ENCODE measurements at regions not wholly inside any gene's neighbourhood (a gene's known extent, or its start where the extent isn't known, plus 50 kb on each side); places are given as distances from the start of the nearest gene placed in this dataset.
"Not testable (repeated sequence)": the region's sequence is repeated elsewhere in the genome, so short reads cannot be mapped to it uniquely, and the experiment has no call there.

DNA sequence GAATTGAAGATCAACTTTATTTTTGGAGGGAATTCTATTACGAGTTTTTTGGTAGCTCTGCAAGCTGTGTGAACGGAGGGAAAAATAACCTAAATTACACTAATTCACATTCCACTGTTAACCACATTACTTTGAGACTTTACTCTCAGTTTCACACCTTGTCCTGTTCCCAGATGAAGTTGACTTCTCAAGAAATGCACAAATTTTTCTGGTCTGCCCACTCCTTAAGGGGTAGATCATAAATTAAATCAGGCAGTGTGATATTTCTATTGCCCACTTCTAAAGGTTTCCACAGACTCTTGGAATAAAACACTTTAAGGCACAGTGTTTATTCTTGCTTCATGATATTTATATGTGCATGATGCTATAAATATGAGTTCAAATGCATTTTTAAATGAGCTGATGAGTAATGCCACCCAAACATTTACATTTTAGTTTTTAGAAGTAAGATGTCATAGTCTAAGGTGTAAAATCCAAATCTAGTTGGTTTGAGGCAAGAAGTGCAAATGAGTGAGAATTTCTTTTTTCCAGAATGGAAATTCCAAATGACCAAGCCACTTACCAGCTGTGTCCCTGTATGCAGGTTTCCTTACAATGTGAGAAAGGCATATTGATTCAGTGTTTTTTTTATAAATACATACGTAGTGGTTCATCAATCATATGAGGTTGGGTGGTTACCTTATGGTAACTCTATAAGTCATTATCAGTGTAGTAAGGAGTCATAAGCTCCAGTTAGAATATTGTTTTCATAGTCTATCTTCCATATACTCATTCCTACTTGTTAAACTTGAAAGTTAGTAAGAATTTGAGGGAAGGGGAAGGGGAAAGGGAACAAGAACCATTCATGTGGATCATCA is 437.7 kb upstream of the MEF2C start:
- DNase-seq (ENCODE audit: low read depth in 4 of 4, low spot score in 3 of 4) = no peak

DNA sequence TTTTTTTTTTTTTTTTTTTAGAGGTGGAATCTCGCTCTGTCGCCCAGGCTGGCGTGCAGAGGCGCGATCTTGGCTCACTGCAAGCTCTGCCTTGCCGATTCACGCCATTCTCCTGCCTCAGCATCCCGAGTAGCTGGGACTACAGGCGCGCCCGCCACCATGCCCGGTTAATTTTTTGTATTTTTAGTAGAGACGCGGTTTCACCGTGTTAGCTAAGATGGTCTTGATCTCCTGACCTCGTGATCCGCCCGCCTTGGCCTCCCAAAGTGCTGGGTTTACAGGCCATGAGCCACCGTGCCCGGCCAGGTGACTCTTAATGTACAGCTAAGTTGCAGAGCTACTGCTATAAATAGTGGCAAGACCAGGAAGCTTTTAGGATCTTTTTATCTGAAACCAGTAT is 434.9 kb upstream of the MEF2C start:
- not testable (repeated sequence) for DNase-seq (ENCODE audit: low read depth in 4 of 4, low spot score in 3 of 4)

DNA sequence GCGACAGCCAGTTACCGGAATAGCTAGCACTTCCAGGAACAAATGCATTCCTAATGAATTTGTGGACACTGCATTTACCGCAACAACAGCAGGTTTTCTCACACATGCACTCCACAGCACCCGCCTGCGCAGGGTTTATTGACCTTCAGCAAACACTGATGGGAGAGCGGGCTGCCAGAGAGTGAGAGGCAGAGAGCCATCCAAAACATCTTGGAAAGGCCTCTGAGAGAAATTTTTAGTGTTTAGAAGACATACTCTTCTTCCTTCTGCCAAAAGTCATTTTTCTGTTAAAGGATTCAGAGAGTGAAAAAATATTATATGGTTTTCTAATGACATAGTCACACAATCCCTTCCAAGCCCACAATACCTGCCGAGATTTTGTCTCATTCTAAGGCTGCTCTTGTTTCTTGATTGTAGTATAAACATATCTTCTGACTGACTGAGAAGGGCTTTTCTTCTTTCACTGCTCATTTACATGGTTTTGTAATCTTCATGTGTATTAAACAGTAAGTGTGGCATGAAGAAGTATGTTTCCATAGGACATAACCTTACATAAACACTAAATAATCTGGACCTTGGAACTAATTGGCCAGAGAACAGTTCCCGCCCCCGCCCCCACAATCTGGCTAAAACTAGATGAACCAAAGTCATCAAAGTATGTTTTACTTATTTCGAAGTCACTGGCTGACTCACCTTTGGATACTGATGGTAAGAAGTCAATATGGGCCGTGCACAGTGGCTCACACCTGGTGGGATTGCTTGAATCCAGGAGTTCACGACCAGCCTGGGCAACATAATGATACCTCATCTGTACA is 432.5 kb upstream of the MEF2C start:
- DNase-seq (ENCODE audit: low read depth in 4 of 4, low spot score in 3 of 4) = no peak

DNA sequence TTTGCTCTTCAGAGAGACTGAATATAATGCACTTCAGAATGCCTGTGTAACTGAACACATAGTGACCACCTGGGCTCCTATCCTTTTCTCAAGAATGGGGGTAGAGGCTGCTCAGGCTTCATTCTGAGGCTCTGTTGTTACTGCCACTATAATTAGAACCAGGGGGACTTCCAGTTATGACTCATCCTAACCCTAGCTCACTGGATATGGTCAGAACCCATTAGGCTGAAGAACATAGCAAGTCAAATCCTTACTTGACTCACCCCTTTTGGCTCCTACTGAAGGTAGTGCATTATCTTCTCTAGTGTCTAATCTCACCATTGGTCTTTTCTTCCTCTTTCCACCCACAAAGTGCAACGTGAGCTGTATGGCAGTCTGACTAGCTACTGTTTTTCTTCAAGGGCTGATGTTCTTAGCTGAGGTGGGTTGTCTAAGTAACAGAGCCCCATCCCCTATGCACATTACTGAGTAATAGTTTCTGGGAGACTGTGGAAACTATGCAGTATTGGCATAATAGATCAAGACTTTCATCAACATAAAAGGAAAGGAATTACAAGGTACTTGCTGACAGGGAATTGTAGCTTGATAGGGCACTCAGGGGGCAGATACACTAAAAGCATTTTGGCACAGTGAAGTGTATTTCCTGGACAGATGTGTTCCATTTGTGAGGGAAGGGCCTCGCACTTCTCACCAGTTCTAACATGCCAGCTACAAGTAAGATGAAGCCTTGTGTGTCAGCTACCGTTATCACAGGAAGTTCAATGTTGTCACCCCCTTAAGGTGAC is 431.0 kb upstream of the MEF2C start:
- no peak for DNase-seq (ENCODE audit: low read depth in 4 of 4, low spot score in 3 of 4)

DNA sequence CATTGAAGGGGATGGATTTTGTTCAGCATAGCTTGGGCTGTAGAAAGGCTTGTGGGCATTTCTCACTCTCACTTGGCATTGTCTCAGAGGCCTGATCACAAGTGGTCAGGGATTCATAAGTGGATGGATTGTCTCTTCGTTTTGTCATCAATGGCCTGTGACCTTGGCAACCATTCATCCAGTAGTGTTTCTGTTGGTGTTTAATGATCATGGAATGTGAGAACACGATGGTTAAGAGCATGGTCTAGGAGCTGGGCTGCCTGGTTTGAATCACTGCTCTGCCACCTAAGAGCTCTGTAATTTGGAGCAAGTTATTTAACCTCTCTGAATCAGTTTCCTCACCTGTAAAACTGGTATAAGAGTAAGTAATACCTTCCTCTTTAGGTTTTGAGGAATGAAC is 430.1 kb upstream of the MEF2C start:
- DNase-seq (ENCODE audit: low read depth in 4 of 4, low spot score in 3 of 4) = no peak

DNA sequence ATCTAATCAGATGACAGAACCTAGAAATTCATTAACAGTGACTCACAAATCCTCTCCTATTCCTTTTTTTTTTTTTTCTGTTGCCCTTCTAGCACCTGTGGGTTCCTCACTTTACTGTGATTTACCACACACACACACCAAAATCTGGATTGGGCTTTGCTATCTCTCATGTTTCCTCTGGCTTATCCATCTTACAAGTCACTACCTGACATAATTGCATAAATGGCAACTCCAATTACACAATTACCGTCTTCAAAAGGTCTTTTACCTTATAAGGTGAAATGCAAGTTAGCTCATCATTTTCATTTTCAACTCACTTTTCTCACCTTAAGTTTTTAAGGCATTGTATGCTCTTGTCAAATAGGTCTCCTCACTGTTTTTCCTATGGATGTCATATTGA is 426.3 kb upstream of the MEF2C start:
- DNase-seq (ENCODE audit: low read depth in 4 of 4, low spot score in 3 of 4) = no peak

DNA sequence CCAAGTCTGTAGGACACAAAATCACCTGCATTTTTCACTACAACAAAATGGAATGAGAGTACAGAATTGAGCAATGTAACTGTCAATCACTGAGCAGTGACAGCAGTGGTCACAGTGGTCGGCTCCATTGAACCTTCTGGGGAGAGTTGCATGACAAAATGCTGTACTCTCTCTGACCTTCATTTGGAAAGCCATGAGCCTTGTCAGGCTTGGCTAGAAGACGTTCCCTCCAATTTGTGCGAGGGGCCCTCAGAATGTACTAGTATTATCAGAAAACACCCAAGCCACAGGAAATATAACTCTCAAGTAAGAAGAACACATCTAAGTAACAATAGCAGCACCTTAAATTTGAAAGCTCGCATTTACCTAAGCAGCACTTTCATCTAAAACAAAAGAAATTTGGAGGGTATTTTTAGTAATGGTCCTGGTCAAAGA is 425.6 kb upstream of the MEF2C start:
- DNase-seq (ENCODE audit: low read depth in 4 of 4, low spot score in 3 of 4) = no peak

DNA sequence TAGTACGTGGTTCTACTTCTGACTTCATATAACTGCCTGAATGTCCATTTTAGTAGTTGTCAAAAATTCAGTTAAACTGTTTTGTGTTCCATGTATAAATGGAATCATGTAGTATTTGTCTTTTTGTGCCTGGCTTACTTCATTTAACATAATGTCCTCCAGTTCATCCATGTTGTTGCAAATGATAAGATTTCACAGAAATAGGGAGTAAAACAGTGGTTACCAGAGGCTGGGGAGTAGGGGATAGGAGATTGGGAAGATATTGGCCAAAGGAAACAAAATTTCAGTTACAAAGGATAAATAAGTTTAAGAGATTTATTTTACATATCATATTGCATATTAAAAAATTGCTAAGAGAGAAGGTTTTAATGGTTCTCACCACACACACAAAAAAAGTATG is 425.0 kb upstream of the MEF2C start:
- DNase-seq (ENCODE audit: low read depth in 4 of 4, low spot score in 3 of 4) = no peak

DNA sequence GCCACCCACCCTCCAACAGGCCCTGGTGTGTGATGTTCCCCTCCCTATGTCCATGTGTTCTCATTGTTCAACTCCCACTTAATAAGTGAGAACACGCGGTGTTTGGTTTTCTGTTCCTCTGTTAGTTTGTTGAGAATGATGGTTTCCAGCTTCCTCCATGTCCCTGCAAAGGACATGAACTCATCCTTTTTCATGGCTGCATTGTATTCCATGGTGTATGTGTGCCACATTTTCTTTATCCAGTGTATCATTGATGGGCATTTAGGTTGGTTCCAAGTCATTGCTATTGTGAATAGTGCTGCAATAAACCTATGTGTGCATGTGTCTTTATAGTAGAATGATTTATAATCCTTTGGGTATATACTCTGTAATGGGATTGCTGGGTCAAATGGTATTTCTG is 424.2 kb upstream of the MEF2C start:
- not testable (repeated sequence) for DNase-seq (ENCODE audit: low read depth in 4 of 4, low spot score in 3 of 4)

DNA sequence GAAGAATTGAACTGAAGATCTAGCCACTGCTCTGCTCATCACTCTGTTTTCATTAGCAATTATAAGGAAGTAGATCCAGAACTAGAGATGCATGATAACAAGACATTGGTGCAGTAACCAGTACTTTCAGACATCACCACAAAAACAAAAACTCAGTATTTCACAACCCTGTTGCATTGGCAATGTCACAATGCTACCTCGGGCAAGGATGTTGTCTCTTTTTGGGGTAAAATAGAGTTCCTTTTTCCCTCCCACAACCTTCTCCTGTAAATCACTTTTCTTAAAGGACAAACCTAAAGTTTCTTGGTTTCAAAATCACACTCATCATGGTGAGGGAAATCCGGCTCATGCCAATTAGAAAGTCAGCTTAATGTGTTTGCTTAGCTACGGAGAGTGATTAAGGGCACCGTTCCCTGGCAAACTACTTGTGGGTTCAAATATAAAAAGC is 420.1 kb upstream of the MEF2C start:
- no peak for DNase-seq (ENCODE audit: low read depth in 4 of 4, low spot score in 3 of 4)

DNA sequence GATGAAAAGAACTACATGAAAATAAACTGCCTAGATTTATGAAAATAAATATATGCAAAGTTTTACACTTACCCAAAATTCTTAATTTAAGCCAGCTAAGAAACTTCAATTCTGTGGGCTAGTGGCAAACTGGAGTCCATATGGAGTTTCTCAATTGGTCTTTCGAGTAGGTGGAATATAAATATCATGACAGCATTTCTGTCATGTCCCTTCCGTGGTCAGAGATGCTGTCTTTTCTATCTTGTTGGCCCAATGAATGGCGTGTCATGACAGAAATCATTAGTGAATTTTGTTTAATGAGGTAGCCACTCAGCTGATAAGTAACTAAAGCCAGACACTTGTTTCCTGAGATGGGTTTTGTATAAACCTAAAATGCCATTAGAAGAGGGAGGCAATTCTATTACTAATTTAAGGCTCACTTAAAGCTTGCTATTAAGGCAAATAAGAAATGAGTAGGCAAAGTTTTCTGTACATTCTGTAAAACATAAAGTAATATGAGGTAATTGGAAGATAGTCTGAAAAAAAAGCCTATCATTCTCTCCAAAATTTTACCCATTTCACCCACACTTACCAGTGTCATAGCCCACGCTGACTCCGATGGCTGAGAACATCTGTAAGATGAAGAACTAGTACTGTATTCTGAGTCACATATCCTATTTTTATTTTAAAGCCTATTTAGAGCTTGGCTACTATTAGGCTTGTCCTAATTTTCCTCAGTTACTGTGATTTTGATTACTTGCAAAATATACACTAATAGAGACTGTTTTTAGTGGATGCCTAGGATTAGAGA is 419.3 kb upstream of the MEF2C start:
- DNase-seq (ENCODE audit: low read depth in 4 of 4, low spot score in 3 of 4) = no peak

DNA sequence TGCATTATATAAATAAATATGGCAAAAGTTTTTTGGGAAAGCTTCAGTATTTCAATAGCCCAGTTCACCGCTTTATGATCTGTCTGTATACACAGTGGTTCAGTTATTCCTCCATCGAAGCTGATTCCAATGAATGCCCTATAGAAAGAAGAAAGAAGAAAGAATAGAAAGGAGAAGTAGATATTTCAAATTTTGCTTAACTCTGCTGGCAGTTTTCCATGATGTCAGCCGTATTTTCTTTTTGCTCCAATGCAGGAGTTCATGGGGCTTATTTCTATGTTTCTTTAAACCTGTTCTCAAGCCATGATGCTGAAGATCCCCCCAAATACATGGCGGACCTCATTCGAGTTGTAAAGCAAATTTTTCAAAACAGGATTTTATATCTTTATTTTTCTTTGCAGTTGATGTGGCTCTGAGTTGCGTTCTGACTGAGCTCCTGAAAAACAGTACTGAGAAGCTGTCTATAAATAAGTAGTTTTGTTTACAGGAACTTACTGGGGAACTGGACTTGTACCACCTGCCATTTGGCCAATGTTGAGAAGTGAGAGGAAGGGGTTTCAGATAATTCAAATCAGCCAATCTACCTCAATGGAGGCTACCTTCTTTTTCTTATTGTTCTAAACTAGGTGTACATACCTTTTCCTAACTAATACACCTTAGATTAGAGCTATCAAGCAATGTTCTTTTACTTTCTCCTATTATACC is 418.5 kb upstream of the MEF2C start:
- no peak for DNase-seq (ENCODE audit: low read depth in 4 of 4, low spot score in 3 of 4)

DNA sequence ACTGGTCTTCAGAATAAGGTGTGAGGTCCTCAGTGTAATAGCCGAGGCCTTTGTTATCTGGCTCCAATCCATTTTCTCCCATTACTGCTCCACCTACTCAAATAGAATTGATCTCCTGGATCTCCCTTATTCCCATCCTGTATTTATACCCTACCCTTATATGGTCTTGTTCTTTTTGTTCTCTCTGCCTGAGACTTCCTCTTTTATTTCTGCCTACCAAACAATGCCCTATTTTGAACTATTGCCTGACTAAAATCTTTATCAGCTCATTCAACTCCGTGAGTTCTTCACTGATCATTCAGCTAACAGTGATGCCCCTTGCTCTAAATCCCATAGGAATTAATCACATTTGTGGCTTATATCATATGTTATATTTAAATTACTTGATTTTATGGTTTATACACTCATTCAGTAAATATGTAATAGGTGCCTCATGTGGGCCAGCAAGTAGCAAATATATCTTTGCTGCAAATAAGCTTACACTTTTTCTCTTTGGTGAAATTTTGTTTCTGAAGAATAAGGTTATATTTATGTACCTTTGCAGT is 417.5 kb upstream of the MEF2C start:
- no peak for DNase-seq (ENCODE audit: low read depth in 4 of 4, low spot score in 3 of 4)

DNA sequence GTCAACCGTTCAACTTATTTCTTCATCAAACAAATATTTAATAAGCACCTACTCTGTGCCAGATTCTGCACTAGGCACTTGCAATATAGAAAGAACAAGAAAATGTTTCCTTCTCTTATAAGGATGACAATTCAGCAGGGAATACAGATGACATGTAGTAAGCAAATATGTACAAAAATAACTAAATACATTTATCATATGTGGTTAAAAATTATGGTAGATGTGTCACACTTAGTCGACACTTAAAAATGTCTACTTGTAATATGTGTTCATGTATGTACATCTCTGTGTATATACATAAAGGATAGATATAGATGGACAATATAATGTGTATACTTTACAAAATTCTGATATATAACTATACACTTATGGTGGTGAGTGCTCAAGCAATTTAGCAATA is 417.0 kb upstream of the MEF2C start:
- no peak for DNase-seq (ENCODE audit: low read depth in 4 of 4, low spot score in 3 of 4)

DNA sequence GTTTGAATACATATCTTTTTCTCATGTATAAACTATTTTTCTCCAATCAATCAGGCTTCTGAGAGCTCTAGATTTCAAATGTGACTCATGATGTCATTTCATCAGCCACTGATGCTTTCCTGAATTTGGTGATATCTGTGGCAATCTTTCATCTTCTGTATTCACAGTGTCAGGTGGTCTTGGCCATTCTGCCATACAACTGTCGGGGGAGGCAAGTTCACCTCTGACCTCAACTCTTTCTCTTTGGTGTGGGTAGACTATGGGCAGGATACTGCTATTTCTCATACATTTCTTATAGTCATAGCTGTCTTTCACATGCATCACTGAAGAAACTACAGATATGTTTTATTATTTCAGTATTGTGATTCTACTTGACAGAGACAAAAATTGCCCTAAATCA is 414.1 kb upstream of the MEF2C start:
- DNase-seq (ENCODE audit: low read depth in 4 of 4, low spot score in 3 of 4) = no peak

DNA sequence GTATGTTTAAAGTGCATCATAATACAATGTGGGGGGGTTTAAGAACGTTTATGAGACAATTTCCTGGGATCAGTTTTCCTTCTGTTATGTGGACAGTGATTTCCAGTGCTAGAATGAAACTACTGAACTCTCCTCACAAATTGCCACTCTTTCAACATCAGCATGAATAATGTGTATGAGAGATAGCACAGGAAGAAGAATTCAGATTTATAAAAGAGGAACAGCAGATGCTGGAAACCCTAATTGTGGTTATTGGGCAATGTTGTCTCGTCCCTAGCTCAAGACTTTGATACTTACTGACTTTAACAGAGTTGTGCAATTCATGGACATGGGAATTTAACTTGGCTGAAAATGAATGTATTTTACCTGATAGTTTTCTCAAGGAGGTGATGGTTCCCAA is 410.8 kb upstream of the MEF2C start:
- DNase-seq (ENCODE audit: low read depth in 4 of 4, low spot score in 3 of 4) = no peak

DNA sequence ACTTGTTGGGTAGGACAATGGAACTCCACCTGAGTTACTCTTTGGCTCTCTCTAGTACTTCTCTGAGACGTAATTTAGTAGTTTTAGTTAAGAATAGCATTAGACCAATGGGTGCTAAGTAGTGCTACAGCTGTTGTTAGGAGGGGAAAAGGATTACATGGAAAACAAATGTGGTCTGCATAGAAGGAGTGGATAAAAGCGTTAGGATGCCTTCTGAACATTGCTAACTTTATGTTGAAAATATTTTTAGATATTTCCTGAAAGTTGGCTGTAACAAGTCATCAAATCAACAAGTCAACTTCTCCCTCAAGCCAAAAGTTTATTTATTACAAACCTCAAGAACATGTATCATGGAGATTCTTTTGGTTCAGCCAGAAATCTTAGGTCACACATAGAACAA is 409.5 kb upstream of the MEF2C start:
- DNase-seq (ENCODE audit: low read depth in 4 of 4, low spot score in 3 of 4) = no peak

DNA sequence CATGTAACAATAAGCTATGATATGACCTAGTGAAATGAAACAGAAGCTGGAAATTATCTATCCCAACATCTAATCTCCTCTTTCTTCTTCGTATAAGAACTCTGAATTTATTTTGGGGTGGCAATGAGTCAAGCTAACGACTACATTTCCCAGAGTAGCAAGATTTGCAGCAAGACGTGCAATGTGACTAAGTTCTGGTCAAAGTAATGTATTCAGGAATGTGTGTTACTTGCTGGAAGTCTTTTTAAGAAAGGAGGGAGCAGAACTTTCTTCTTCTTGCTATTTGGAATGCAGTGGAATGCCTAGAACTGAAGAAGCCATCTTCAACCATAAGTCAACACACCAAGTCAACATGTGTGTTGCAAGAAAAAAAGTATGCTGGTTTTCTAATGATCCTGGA is 406.6 kb upstream of the MEF2C start:
- DNase-seq (ENCODE audit: low read depth in 4 of 4, low spot score in 3 of 4) = no peak

DNA sequence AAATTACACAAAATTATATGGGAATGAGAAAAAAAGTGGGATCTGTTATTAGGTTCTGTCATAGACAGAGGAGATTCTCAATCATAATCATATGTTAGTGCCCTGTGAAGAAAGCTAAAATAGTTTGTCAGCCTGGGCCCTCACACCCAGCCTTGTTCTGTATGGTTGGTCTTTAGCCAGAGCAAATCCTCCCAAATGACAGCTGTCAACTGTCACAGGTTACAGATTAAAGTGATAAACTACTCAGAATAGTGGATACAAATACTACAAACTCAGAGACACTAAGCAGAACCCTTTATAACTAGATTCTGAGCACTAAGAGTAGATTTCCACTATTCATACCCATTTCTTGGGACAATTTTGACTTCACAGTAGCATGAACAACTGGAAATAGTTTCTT is 405.0 kb upstream of the MEF2C start:
- DNase-seq (ENCODE audit: low read depth in 4 of 4, low spot score in 3 of 4) = no peak
